ENCODE measurements at regions not wholly inside any gene's neighbourhood (a gene's known extent, or its start where the extent isn't known, plus 50 kb on each side); places are given as distances from the start of the nearest gene placed in this dataset.

- H3K4me3 Mint-ChIP-seq, result no peak overlapping the region
- no peak for DNase-seq (ENCODE audit: low spot score in 2 of 2, unreplicated experiment in 2 of 2)
Observed at GRCh38 chr10:56146806-56147205, 214.3 kb downstream of the ZWINT start.

DNA sequence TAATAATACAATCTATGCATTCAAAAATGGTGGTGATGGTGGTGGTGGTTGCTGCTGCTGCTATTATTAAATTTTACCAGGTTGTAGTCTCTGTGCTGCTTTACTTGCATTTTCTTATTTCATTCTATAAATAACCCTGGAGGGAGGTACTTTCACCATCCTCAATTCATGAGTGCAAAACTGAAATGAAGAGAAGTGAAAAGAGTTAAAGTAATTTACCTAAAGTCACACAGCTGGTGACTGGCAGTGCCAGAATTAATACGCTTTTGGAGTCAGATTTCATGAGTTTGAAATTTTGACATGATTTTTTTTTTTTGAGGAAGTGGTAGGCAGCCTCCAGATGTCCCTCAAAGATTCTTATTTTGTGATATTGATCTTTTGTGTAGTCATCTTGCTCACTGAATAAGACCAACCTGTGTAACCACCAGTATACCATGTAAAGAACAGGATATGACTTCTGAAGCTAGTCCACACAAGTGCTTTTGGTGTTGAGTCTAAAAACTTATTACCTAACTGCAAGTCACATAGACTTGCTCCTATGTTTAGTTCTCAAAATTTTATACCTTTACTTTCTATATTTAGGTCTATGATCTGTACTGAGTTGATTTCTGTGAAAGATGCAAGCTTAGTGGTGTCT is 218.8 kb downstream of the ZWINT start:
- Mint-ChIP-seq H3K27me3 (ENCODE audit: low read depth) (no peaks in the 10 kb centered on the region), H3K27ac (no peak overlapping the region), H3K4me1 (no peaks in the 10 kb centered on the region), H3K9me3 (peaks cover 3% of the 10 kb centered on the region), H3K4me3 (no peak overlapping the region), H3K36me3 (no peaks in the 10 kb centered on the region)
- no peak for TF ChIP-seq CTCF (IDR thresholded peaks at IDR 0.05; ENCODE audit: unreplicated experiment)
- no peak for DNase-seq (ENCODE audit: low spot score in 2 of 2, unreplicated experiment in 2 of 2)

More at GRCh38 chr10:56146806-56147205, 214.3 kb downstream of the ZWINT start:
- Mint-ChIP-seq H3K9me3 (peaks cover 16% of the 10 kb centered on the region), H3K27ac (no peak overlapping the region), H3K4me1 (no peaks in the 10 kb centered on the region), H3K36me3 (no peaks in the 10 kb centered on the region), H3K27me3 (ENCODE audit: low read depth) (no peaks in the 10 kb centered on the region)
- no peak for TF ChIP-seq CTCF (IDR thresholded peaks at IDR 0.05; ENCODE audit: unreplicated experiment)

DNA sequence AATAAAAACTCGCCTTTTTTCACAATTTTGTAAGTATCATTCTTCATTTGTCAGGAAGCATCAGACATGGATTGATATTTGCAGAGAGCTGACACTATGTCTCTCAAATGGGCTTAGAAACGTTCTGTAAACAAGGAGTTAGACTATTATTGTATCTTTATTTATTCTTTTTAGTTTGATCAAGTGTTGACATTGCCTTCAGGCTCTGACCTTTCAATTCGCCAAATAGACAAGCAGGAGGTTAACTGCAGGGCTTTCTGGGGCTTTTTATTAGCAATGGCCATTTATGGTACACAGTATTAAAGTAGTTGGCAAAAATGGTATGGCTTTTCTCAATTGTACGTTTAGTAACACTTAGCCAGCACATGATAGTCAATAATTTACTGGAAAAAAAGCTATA is 221.7 kb downstream of the ZWINT start:
- H3K9me3 Mint-ChIP-seq, result no peaks in the 10 kb centered on the region
- no peaks in the 10 kb centered on the region for H3K27me3 Mint-ChIP-seq (ENCODE audit: low read depth)
- no peak for DNase-seq (ENCODE audit: low spot score in 2 of 2, unreplicated experiment in 2 of 2)
- H3K36me3 Mint-ChIP-seq, result no peaks in the 10 kb centered on the region
- no peak overlapping the region for H3K4me3 Mint-ChIP-seq
- no peak overlapping the region for H3K27ac Mint-ChIP-seq
- no peaks in the 10 kb centered on the region for H3K4me1 Mint-ChIP-seq
- no peak for TF ChIP-seq CTCF (IDR thresholded peaks at IDR 0.05; ENCODE audit: unreplicated experiment)

DNA sequence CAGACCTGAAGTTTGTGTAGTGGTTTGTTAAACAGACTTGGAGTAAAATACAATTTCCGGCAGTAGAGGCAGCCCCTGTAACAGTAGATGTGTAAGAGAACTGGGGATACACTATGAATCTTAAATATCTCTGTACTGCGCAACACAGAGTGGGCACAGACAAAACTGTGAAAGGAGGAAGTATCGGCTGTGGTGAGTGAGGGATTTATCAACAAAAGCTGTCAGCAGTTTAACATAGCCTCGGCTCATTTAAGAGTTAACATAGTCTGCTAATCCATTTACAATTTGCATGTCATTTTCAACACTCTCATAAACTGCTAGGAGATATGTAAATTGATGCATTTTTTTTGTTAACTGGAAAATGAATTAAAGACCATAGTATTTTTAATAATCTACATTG is 225.2 kb downstream of the ZWINT start:
- H3K27me3 Mint-ChIP-seq (ENCODE audit: low read depth), result no peaks in the 10 kb centered on the region
- no peak for TF ChIP-seq CTCF (IDR thresholded peaks at IDR 0.05; ENCODE audit: unreplicated experiment)
- no peak overlapping the region for H3K27ac Mint-ChIP-seq
- H3K4me3 Mint-ChIP-seq, result no peak overlapping the region
- H3K36me3 Mint-ChIP-seq, result no peaks in the 10 kb centered on the region
- H3K4me1 Mint-ChIP-seq, result no peaks in the 10 kb centered on the region
- peaks cover 3% of the 10 kb centered on the region for H3K9me3 Mint-ChIP-seq
- DNase-seq (ENCODE audit: low spot score in 2 of 2, unreplicated experiment in 2 of 2), result no peak

- Mint-ChIP-seq H3K36me3 (no peaks in the 10 kb centered on the region), H3K27me3 (ENCODE audit: low read depth) (no peaks in the 10 kb centered on the region), H3K4me1 (no peaks in the 10 kb centered on the region), H3K9me3 (no peaks in the 10 kb centered on the region), H3K4me3 (no peak overlapping the region), H3K27ac (no peak overlapping the region)
- no peak for TF ChIP-seq CTCF (IDR thresholded peaks at IDR 0.05; ENCODE audit: unreplicated experiment)
- DNase-seq (ENCODE audit: low spot score in 2 of 2, unreplicated experiment in 2 of 2), result no peak
Observed at GRCh38 chr10:56123247-56123646, 237.8 kb downstream of the ZWINT start.

- Mint-ChIP-seq H3K27me3 (ENCODE audit: low read depth) (peaks cover 2% of the 10 kb centered on the region), H3K4me3 (no peak overlapping the region), H3K4me1 (no peaks in the 10 kb centered on the region), H3K27ac (no peak overlapping the region), H3K9me3 (no peaks in the 10 kb centered on the region), H3K36me3 (no peaks in the 10 kb centered on the region)
- no peak for DNase-seq (ENCODE audit: low spot score in 2 of 2, unreplicated experiment in 2 of 2)
- TF ChIP-seq CTCF (IDR thresholded peaks at IDR 0.05; ENCODE audit: unreplicated experiment), result no peak
Observed at GRCh38 chr10:56116684-56117083, 244.4 kb downstream of the ZWINT start.
